Activated CD8-positive, alpha-beta memory T cell treated with anti-CD3 and anti-CD28 coated beads, Interleukin-2, amount 50 U/mL, for 4 hours (primary cell): ENCODE measurements at regions not wholly inside any gene's neighbourhood (a gene's known extent, or its start where the extent isn't known, plus 50 kb on each side); places are given as distances from the start of the nearest gene placed in this dataset.

Experiments used
- DNase-seq: peaks from one replicate; pipeline ENCODE4 v3.0.0-alpha.2; 2020

GRCh38 chr10:104505521-104506042 is 135.5 kb upstream of the SORCS3 start:
- no peak for DNase-seq

- no peak for DNase-seq
Observed at GRCh38 chr10:104509981-104510380, 131.1 kb upstream of the SORCS3 start.

- DNase-seq, result no peak
Observed at GRCh38 chr10:104510644-104511043, 130.4 kb upstream of the SORCS3 start.

- DNase-seq, result no peak
Observed at GRCh38 chr10:104512800-104513199, 128.3 kb upstream of the SORCS3 start.

GRCh38 chr10:104515678-104516199 is 125.4 kb upstream of the SORCS3 start:
- DNase-seq, result no peak

GRCh38 chr10:104516986-104517385 is 124.1 kb upstream of the SORCS3 start:
- no peak for DNase-seq

- no peak for DNase-seq
Observed at GRCh38 chr10:104517946-104518345, 123.1 kb upstream of the SORCS3 start.

GRCh38 chr10:104518891-104519290 is 122.2 kb upstream of the SORCS3 start:
- no peak for DNase-seq

GRCh38 chr10:104520653-104521052 is 120.4 kb upstream of the SORCS3 start:
- no peak for DNase-seq

- DNase-seq, result no peak
Observed at GRCh38 chr10:104521901-104522694, 119.0 kb upstream of the SORCS3 start.

GRCh38 chr10:104526188-104526587 is 114.9 kb upstream of the SORCS3 start:
- no peak for DNase-seq

- DNase-seq, result no peak
Observed at GRCh38 chr10:104527013-104527412, 114.1 kb upstream of the SORCS3 start.

- no peak for DNase-seq
Observed at GRCh38 chr10:104540181-104540580, 100.9 kb upstream of the SORCS3 start.

GRCh38 chr10:104541820-104542219 is 99.3 kb upstream of the SORCS3 start:
- no peak for DNase-seq

GRCh38 chr10:104546336-104546735 is 94.8 kb upstream of the SORCS3 start:
- DNase-seq, result no peak

- DNase-seq, result no peak
Observed at GRCh38 chr10:104546756-104547155, 94.3 kb upstream of the SORCS3 start.

- DNase-seq, result no peak
Observed at GRCh38 chr10:104548090-104548489, 93.0 kb upstream of the SORCS3 start.

- DNase-seq, result no peak
Observed at GRCh38 chr10:104556831-104557230, 84.3 kb upstream of the SORCS3 start.

- DNase-seq, result no peak
Observed at GRCh38 chr10:104557966-104558365, 83.1 kb upstream of the SORCS3 start.

GRCh38 chr10:104559935-104560334 is 81.2 kb upstream of the SORCS3 start:
- no peak for DNase-seq

- no peak for DNase-seq
Observed at GRCh38 chr10:104563051-104563450, 78.0 kb upstream of the SORCS3 start.

- DNase-seq, result no peak
Observed at GRCh38 chr10:104563548-104563947, 77.5 kb upstream of the SORCS3 start.

- no peak for DNase-seq
Observed at GRCh38 chr10:104574427-104574826, 66.7 kb upstream of the SORCS3 start.

- no peak for DNase-seq
Observed at GRCh38 chr10:104574838-104575237, 66.3 kb upstream of the SORCS3 start.

- DNase-seq, result no peak
Observed at GRCh38 chr10:104576611-104577010, 64.5 kb upstream of the SORCS3 start.
